ENCODE measurements at regions not wholly inside any gene's neighbourhood (a gene's known extent, or its start where the extent isn't known, plus 50 kb on each side); places are given as distances from the start of the nearest gene placed in this dataset.

- CTCF ChIA-PET: interaction anchor here (0.9 to 1.1 kb wide), 3 partner anchors 10 to 198 kb away, joined by 3 to 5 read pairs (median 3); no protein-coding TSS in a partner anchor
- 68% methylated on average over 17 of the region's 17 CpGs for WGBS (ENCODE audit: insufficient coverage, insufficient replicate concordance, low lambda C conversion rate, missing lambda C conversion rate)
Measured at GRCh38 chr5:135264451-135265440, 134.3 kb downstream of the MACROH2A1 start.

More at GRCh38 chr5:135264451-135265440, 134.3 kb downstream of the MACROH2A1 start:
- TF ChIP-seq BCLAF1 (IDR thresholded peaks at IDR 0.05): no peak
- no peak for TF ChIP-seq MAX (IDR thresholded peaks at IDR 0.05; ENCODE audit: low read depth, low read length)
- no peak overlapping the region for H3K9ac ChIP-seq (ENCODE audit: control insufficient read depth, insufficient read depth, low read length)
- intact Hi-C loops (cut with micrococcal nuclease; ENCODE audit: unreplicated experiment) (no loop called here), in situ Hi-C loops (cut with MboI) (no loop called here)
- H3K27ac ChIP-seq (ENCODE audit: control insufficient read depth, insufficient read depth): no peak overlapping the region
- H3K4me1 ChIP-seq (ENCODE audit: control insufficient read depth, insufficient read depth, low read length): no peaks in the 10 kb centered on the region
- no peaks in the 10 kb centered on the region for H4K20me1 ChIP-seq (ENCODE audit: control insufficient read depth, insufficient read depth)
- no peaks in the 10 kb centered on the region for H3K9me3 ChIP-seq (replicated peaks; ENCODE audit: control insufficient read depth, insufficient read depth, low read length)
- H3K79me2 ChIP-seq (ENCODE audit: control insufficient read depth, insufficient read depth, low read length): no peaks in the 10 kb centered on the region
- no peak overlapping the region for H3K4me3 ChIP-seq
- DNase-seq (ENCODE audit: low read depth, low spot score) (no peak), ATAC-seq (no peak), FAIRE-seq (no peak)
- RAD21 ChIA-PET (ENCODE audit: unreplicated experiment): no interaction called here
- no peak overlapping the region for H2AFZ ChIP-seq (ENCODE audit: control insufficient read depth, low read depth, low read length)
- peaks cover 3 to 4% of the 10 kb centered on the region in 2 experiments; a peak in 3 of 4 replicates for H3K27me3 ChIP-seq (replicated peaks in 1 of 2; ENCODE audit: control insufficient read depth in 2 of 2, insufficient read depth in 2 of 2, low read length in 1 of 2)
- BruUV-seq (replicated peaks): no TSS peak
- SMC1A ChIA-PET (ENCODE audit: uncharacterized antibody, unreplicated experiment): no interaction called here
- no peaks in the 10 kb centered on the region for H3K36me3 ChIP-seq (ENCODE audit: control insufficient read depth in 2 of 2, insufficient read depth in 2 of 2, low read length in 1 of 2)
- POLR2A ChIA-PET: no interaction called here
- no peak overlapping the region for H3K4me2 ChIP-seq (ENCODE audit: control insufficient read depth, insufficient read depth)
